Smooth muscle cell (in vitro differentiated cells): ENCODE measurements at regions not wholly inside any gene's neighbourhood (a gene's known extent, or its start where the extent isn't known, plus 50 kb on each side); places are given as distances from the start of the nearest gene placed in this dataset.

Source experiments
- DNase-seq: peaks from one replicate; lab custom pipeline; 2025; ENCODE audit not compliant: unreplicated experiment; lab: John Stamatoyannopoulos, UW
- H2AFZ ChIP-seq: fragments of 200-600 bp; sonication (generic); 2 replicates; pipeline ENCODE4 v1.6.0; 2016; ENCODE audit warnings: antibody characterized with exemption, low read depth, mild to moderate bottlenecking
- H3F3A ChIP-seq: fragments of 200-600 bp; sonication (generic); 2 replicates; pipeline ENCODE4 v1.6.0; 2017; ENCODE audit warnings: antibody characterized with exemption, low read depth
- H3K27ac ChIP-seq: fragments of 200-600 bp; sonication (generic); 2 replicates; pipeline ENCODE4 v1.5.1; 2016; ENCODE audit warnings: low read depth, mild to moderate bottlenecking
- H3K27me3 ChIP-seq: fragments of 200-600 bp; sonication (generic); 2 replicates; pipeline ENCODE4 v1.6.1; 2016; ENCODE audit warnings: low read depth, mild to moderate bottlenecking
- H3K36me3 ChIP-seq: fragments of 200-600 bp; sonication (generic); 2 replicates; pipeline ENCODE4 v1.5.1; 2016; ENCODE audit warnings: low read depth
- H3K4me1 ChIP-seq: fragments of 200-600 bp; sonication (generic); 2 replicates; pipeline ENCODE4 v1.5.1; 2016; ENCODE audit warnings: low read depth
- H3K4me2 ChIP-seq: fragments of 200-600 bp; sonication (generic); 2 replicates; pipeline ENCODE4 v1.6.0; 2016; ENCODE audit warnings: mild to moderate bottlenecking
- H3K4me3 ChIP-seq: fragments of 200-600 bp; sonication (generic); 2 replicates; pipeline ENCODE4 v1.5.1; 2016; ENCODE audit warnings: mild to moderate bottlenecking
- H3K79me2 ChIP-seq: fragments of 200-600 bp; sonication (generic); 2 replicates; pipeline ENCODE4 v1.6.0; 2016; ENCODE audit warnings: low read depth, mild to moderate bottlenecking
- H3K9ac ChIP-seq: fragments of 200-600 bp; sonication (generic); 2 replicates; pipeline ENCODE4 v1.6.0; 2016; ENCODE audit warnings: low read depth
- H3K9me3 ChIP-seq: fragments of 200-600 bp; sonication (generic); replicated peaks from 2 replicates; pipeline ENCODE4 v1.5.1; 2016; ENCODE audit warnings: low read depth
- H4K20me1 ChIP-seq: fragments of 200-600 bp; sonication (generic); 2 replicates; pipeline ENCODE4 v1.6.0; 2016; ENCODE audit warnings: low read depth
- CTCF ChIP-seq: fragments of 200-600 bp; sonication (generic); IDR thresholded peaks from 2 replicates; pipeline ENCODE4 v1.5.1; 2017; ENCODE audit warnings: borderline replicate concordance, mild to moderate bottlenecking, antibody characterized with exemption; ENCODE audit not compliant: insufficient read depth, poor library complexity, severe bottlenecking
- WGBS: methylation state at CpG from one replicate; pipeline ENCODE4 v1.1.7; 2016; ENCODE audit warnings: low lambda C conversion rate; 5-methylcytosine and 5-hydroxymethylcytosine counted together

- no peak overlapping the region for H3K27ac ChIP-seq
- no peak for TF ChIP-seq CTCF
- no peaks in the 10 kb centered on the region for H3K4me1 ChIP-seq
- H2AFZ ChIP-seq = no peak overlapping the region
- WGBS = 88% methylated on average over 1 of the region's 1 CpG
- H3K27me3 ChIP-seq = no peaks in the 10 kb centered on the region
- H3K4me3 ChIP-seq = no peak overlapping the region
- H3K4me2 ChIP-seq = no peak overlapping the region
- H3K9me3 ChIP-seq = no peaks in the 10 kb centered on the region
- no peaks in the 10 kb centered on the region for H4K20me1 ChIP-seq
- no peaks in the 10 kb centered on the region for H3F3A ChIP-seq
- no peaks in the 10 kb centered on the region for H3K36me3 ChIP-seq
- H3K79me2 ChIP-seq = no peaks in the 10 kb centered on the region
- no peak overlapping the region for H3K9ac ChIP-seq
- DNase-seq = no peak
These were observed 384.2 kb downstream of the DSC3 start for GRCh38 chr18:30658306-30658705.

- H3K79me2 ChIP-seq = no peaks in the 10 kb centered on the region
- H3K9me3 ChIP-seq = no peaks in the 10 kb centered on the region
- H3K27me3 ChIP-seq = no peaks in the 10 kb centered on the region
- TF ChIP-seq CTCF = no peak
- no peaks in the 10 kb centered on the region for H3F3A ChIP-seq
- H3K9ac ChIP-seq = no peak overlapping the region
- WGBS = 16% methylated on average over 2 of the region's 2 CpGs
- no peak overlapping the region for H2AFZ ChIP-seq
- no peaks in the 10 kb centered on the region for H4K20me1 ChIP-seq
- peaks cover 10% of the 10 kb centered on the region for H3K4me1 ChIP-seq
- H3K4me3 ChIP-seq = no peak overlapping the region
- no peak overlapping the region for H3K4me2 ChIP-seq
- DNase-seq = no peak
- H3K36me3 ChIP-seq = no peaks in the 10 kb centered on the region
- H3K27ac ChIP-seq = no peak overlapping the region
These were observed 390.2 kb downstream of the DSC3 start for GRCh38 chr18:30652387-30652786.

GRCh38 chr18:30650499-30650898 lies 392.0 kb downstream of the DSC3 start:
- TF ChIP-seq CTCF = no peak
- peaks cover 10% of the 10 kb centered on the region for H3K4me1 ChIP-seq

GRCh38 chr18:30644158-30644557 lies 398.4 kb downstream of the DSC3 start:
- TF ChIP-seq CTCF = no peak
- H3K9me3 ChIP-seq = no peaks in the 10 kb centered on the region
- H3K4me2 ChIP-seq = no peak overlapping the region
- no peak for DNase-seq
- H3K27me3 ChIP-seq = no peaks in the 10 kb centered on the region
- H3K4me3 ChIP-seq = no peak overlapping the region
- no peaks in the 10 kb centered on the region for H3K36me3 ChIP-seq
- H2AFZ ChIP-seq = no peak overlapping the region
- H3K79me2 ChIP-seq = no peaks in the 10 kb centered on the region
- no peaks in the 10 kb centered on the region for H3F3A ChIP-seq
- H3K9ac ChIP-seq = no peak overlapping the region
- no peaks in the 10 kb centered on the region for H3K4me1 ChIP-seq
- no peak overlapping the region for H3K27ac ChIP-seq
- no peaks in the 10 kb centered on the region for H4K20me1 ChIP-seq

More at GRCh38 chr18:30650499-30650898, 392.0 kb downstream of the DSC3 start:
- DNase-seq = no peak
- Histone ChIP-seq H3K79me2 (no peaks in the 10 kb centered on the region), H3K4me3 (no peak overlapping the region), H3K27ac (no peak overlapping the region), H3K9ac (no peak overlapping the region), H3K36me3 (no peaks in the 10 kb centered on the region), H3K4me2 (no peak overlapping the region), H3K9me3 (no peaks in the 10 kb centered on the region), H3F3A (no peaks in the 10 kb centered on the region), H3K27me3 (no peaks in the 10 kb centered on the region), H4K20me1 (no peaks in the 10 kb centered on the region), H2AFZ (no peak overlapping the region)
